HG03175 (cell line): ENCODE measurements at regions not wholly inside any gene's neighbourhood (a gene's known extent, or its start where the extent isn't known, plus 50 kb on each side); places are given as distances from the start of the nearest gene placed in this dataset.

Experiments used
- ATAC-seq: cut with Tn5 transposase; IDR thresholded peaks from one replicate; pipeline ENCODE4 v1.9.1; 2021; ENCODE audit warnings: mild to moderate bottlenecking, moderate library complexity; ENCODE audit not compliant: unreplicated experiment

- ATAC-seq: no peak
These were observed 135.1 kb upstream of the SEL1L start for GRCh38 chr14:81668626-81669274.

- ATAC-seq: no peak
These were observed 135.7 kb upstream of the SEL1L start for GRCh38 chr14:81669308-81669707.

- ATAC-seq: no peak
These were observed 140.3 kb upstream of the SEL1L start for GRCh38 chr14:81673930-81674329.

- no peak for ATAC-seq
These were observed 142.7 kb upstream of the SEL1L start for GRCh38 chr14:81676395-81676794.

GRCh38 chr14:81676879-81677278, 143.2 kb upstream of the SEL1L start:
- no peak for ATAC-seq

- no peak for ATAC-seq
These were observed 144.1 kb upstream of the SEL1L start for GRCh38 chr14:81677736-81678135.

GRCh38 chr14:81679226-81679625, 145.6 kb upstream of the SEL1L start:
- no peak for ATAC-seq

- no peak for ATAC-seq
These were observed 147.9 kb upstream of the SEL1L start for GRCh38 chr14:81681541-81681940.

- ATAC-seq: no peak
These were observed 148.5 kb upstream of the SEL1L start for GRCh38 chr14:81682134-81682533.

- ATAC-seq: no peak
These were observed 149.0 kb upstream of the SEL1L start for GRCh38 chr14:81682701-81683100.

GRCh38 chr14:81684696-81685095, 151.0 kb upstream of the SEL1L start:
- no peak for ATAC-seq

- ATAC-seq: no peak
These were observed 152.9 kb upstream of the SEL1L start for GRCh38 chr14:81686512-81686911.

GRCh38 chr14:81691931-81692330, 158.3 kb upstream of the SEL1L start:
- ATAC-seq: no peak

GRCh38 chr14:81694419-81694818, 160.8 kb upstream of the SEL1L start:
- no peak for ATAC-seq

- no peak for ATAC-seq
These were observed 176.0 kb upstream of the SEL1L start for GRCh38 chr14:81709681-81710080.

GRCh38 chr14:81710232-81710845, 176.7 kb upstream of the SEL1L start:
- no peak for ATAC-seq

GRCh38 chr14:81715731-81716130, 182.1 kb upstream of the SEL1L start:
- no peak for ATAC-seq

- ATAC-seq: no peak
These were observed 183.3 kb upstream of the SEL1L start for GRCh38 chr14:81716953-81717352.

- ATAC-seq: no peak
These were observed 190.3 kb upstream of the SEL1L start for GRCh38 chr14:81723956-81724355.

GRCh38 chr14:81727218-81727617, 193.6 kb upstream of the SEL1L start:
- ATAC-seq: no peak

GRCh38 chr14:81728447-81728846, 194.8 kb upstream of the SEL1L start:
- ATAC-seq: no peak

GRCh38 chr14:81729622-81730021, 196.0 kb upstream of the SEL1L start:
- no peak for ATAC-seq

GRCh38 chr14:81737938-81738337, 204.3 kb upstream of the SEL1L start:
- ATAC-seq: no peak
